ENCODE measurements at regions not wholly inside any gene's neighbourhood (a gene's known extent, or its start where the extent isn't known, plus 50 kb on each side); places are given as distances from the start of the nearest gene placed in this dataset.

- DNase-seq = no peak
- in situ Hi-C loops (cut with HindIII; ENCODE audit: low pct_ligation_motif_present, low pct_unique_long_range_greater_than_20kb, low sequenced_read_pairs) = no loop called here
Observed at GRCh38 chr1:55622074-55622473, 406.9 kb upstream of the USP24 start.

GRCh38 chr1:55618199-55618598 is 403.0 kb upstream of the USP24 start:
- DNase-seq = no peak
- in situ Hi-C loops (cut with HindIII; ENCODE audit: low pct_ligation_motif_present, low pct_unique_long_range_greater_than_20kb, low sequenced_read_pairs) = no loop called here

GRCh38 chr1:55617288-55617982 is 402.3 kb upstream of the USP24 start:
- in situ Hi-C loops (cut with HindIII; ENCODE audit: low pct_ligation_motif_present, low pct_unique_long_range_greater_than_20kb, low sequenced_read_pairs) = no loop called here

GRCh38 chr1:55612988-55613387 is 397.8 kb upstream of the USP24 start:
- no peak for DNase-seq
- in situ Hi-C loops (cut with HindIII; ENCODE audit: low pct_ligation_motif_present, low pct_unique_long_range_greater_than_20kb, low sequenced_read_pairs) = no loop called here

More at GRCh38 chr1:55617288-55617982, 402.3 kb upstream of the USP24 start:
- DNase-seq = no peak

- DNase-seq = no peak
- in situ Hi-C loops (cut with HindIII; ENCODE audit: low pct_ligation_motif_present, low pct_unique_long_range_greater_than_20kb, low sequenced_read_pairs) = no loop called here
Observed at GRCh38 chr1:55611123-55611522, 396.0 kb upstream of the USP24 start.

- no peak for DNase-seq
- in situ Hi-C loops (cut with HindIII; ENCODE audit: low pct_ligation_motif_present, low pct_unique_long_range_greater_than_20kb, low sequenced_read_pairs) = no loop called here
Observed at GRCh38 chr1:55610203-55610602, 395.0 kb upstream of the USP24 start.

GRCh38 chr1:55609630-55610029 is 394.5 kb upstream of the USP24 start:
- DNase-seq = no peak
- in situ Hi-C loops (cut with HindIII; ENCODE audit: low pct_ligation_motif_present, low pct_unique_long_range_greater_than_20kb, low sequenced_read_pairs) = no loop called here

- in situ Hi-C loops (cut with HindIII; ENCODE audit: low pct_ligation_motif_present, low pct_unique_long_range_greater_than_20kb, low sequenced_read_pairs) = no loop called here
- no peak for DNase-seq
Observed at GRCh38 chr1:55605155-55605554, 390.0 kb upstream of the USP24 start.

- DNase-seq = no peak
- in situ Hi-C loops (cut with HindIII; ENCODE audit: low pct_ligation_motif_present, low pct_unique_long_range_greater_than_20kb, low sequenced_read_pairs) = no loop called here
Observed at GRCh38 chr1:55604749-55605148, 389.6 kb upstream of the USP24 start.

GRCh38 chr1:55604179-55604578 is 389.0 kb upstream of the USP24 start:
- in situ Hi-C loops (cut with HindIII; ENCODE audit: low pct_ligation_motif_present, low pct_unique_long_range_greater_than_20kb, low sequenced_read_pairs) = no loop called here
- no peak for DNase-seq

GRCh38 chr1:55600242-55600641 is 385.1 kb upstream of the USP24 start:
- DNase-seq = no peak
- in situ Hi-C loops (cut with HindIII; ENCODE audit: low pct_ligation_motif_present, low pct_unique_long_range_greater_than_20kb, low sequenced_read_pairs) = no loop called here

- in situ Hi-C loops (cut with HindIII; ENCODE audit: low pct_ligation_motif_present, low pct_unique_long_range_greater_than_20kb, low sequenced_read_pairs) = no loop called here
- no peak for DNase-seq
Observed at GRCh38 chr1:55597910-55598309, 382.7 kb upstream of the USP24 start.

GRCh38 chr1:55594701-55595100 is 379.5 kb upstream of the USP24 start:
- no peak for DNase-seq
- in situ Hi-C loops (cut with HindIII; ENCODE audit: low pct_ligation_motif_present, low pct_unique_long_range_greater_than_20kb, low sequenced_read_pairs) = no loop called here

GRCh38 chr1:55593298-55593697 is 378.1 kb upstream of the USP24 start:
- in situ Hi-C loops (cut with HindIII; ENCODE audit: low pct_ligation_motif_present, low pct_unique_long_range_greater_than_20kb, low sequenced_read_pairs) = no loop called here

GRCh38 chr1:55592122-55592521 is 377.0 kb upstream of the USP24 start:
- in situ Hi-C loops (cut with HindIII; ENCODE audit: low pct_ligation_motif_present, low pct_unique_long_range_greater_than_20kb, low sequenced_read_pairs) = no loop called here
- no peak for DNase-seq

More at GRCh38 chr1:55593298-55593697, 378.1 kb upstream of the USP24 start:
- no peak for DNase-seq

GRCh38 chr1:55589671-55590297 is 374.6 kb upstream of the USP24 start:
- in situ Hi-C loops (cut with HindIII; ENCODE audit: low pct_ligation_motif_present, low pct_unique_long_range_greater_than_20kb, low sequenced_read_pairs) = no loop called here
- DNase-seq = no peak

- no peak for DNase-seq
- in situ Hi-C loops (cut with HindIII; ENCODE audit: low pct_ligation_motif_present, low pct_unique_long_range_greater_than_20kb, low sequenced_read_pairs) = no loop called here
Observed at GRCh38 chr1:55588309-55588708, 373.1 kb upstream of the USP24 start.

GRCh38 chr1:55586771-55587170 is 371.6 kb upstream of the USP24 start:
- in situ Hi-C loops (cut with HindIII; ENCODE audit: low pct_ligation_motif_present, low pct_unique_long_range_greater_than_20kb, low sequenced_read_pairs) = no loop called here
- DNase-seq = no peak

- in situ Hi-C loops (cut with HindIII; ENCODE audit: low pct_ligation_motif_present, low pct_unique_long_range_greater_than_20kb, low sequenced_read_pairs) = no loop called here
- no peak for DNase-seq
Observed at GRCh38 chr1:55585402-55585792, 370.2 kb upstream of the USP24 start.

Data from ACHN (cell line).